HUES64 (cell line): ENCODE measurements at regions not wholly inside any gene's neighbourhood (a gene's known extent, or its start where the extent isn't known, plus 50 kb on each side); places are given as distances from the start of the nearest gene placed in this dataset.
"Not testable (repeated sequence)": the region's sequence is repeated elsewhere in the genome, so short reads cannot be mapped to it uniquely, and the experiment has no call there.

ENCODE experiments used
- H3K27ac ChIP-seq: 2 replicates; pipeline ENCODE4 v1.7.0; 2013; ENCODE audit warnings: low read depth, low read length, inconsistent platforms
- H3K27me3 ChIP-seq: 2 replicates; pipeline ENCODE4 v1.6.1; 2013; ENCODE audit warnings: mild to moderate bottlenecking, low read length; ENCODE audit not compliant: insufficient read depth
- H3K36me3 ChIP-seq: 2 replicates; pipeline ENCODE4 v1.6.1; 2013; ENCODE audit warnings: mild to moderate bottlenecking, low read length; ENCODE audit not compliant: insufficient read depth
- H3K4me1 ChIP-seq: 2 replicates; pipeline ENCODE4 v1.6.1; 2013; ENCODE audit warnings: mild to moderate bottlenecking, low read length, moderate library complexity; ENCODE audit not compliant: insufficient read depth
- H3K4me3 ChIP-seq: 2 replicates; pipeline ENCODE4 v1.5.1; 2013; ENCODE audit warnings: mild to moderate bottlenecking, low read length, moderate library complexity
- H3K9ac ChIP-seq: 2 replicates; pipeline ENCODE4 v1.6.1; 2013; ENCODE audit warnings: mild to moderate bottlenecking, low read depth, low read length
- H3K9me3 ChIP-seq: 2 replicates; pipeline ENCODE4 v1.6.1; 2013; ENCODE audit warnings: low read depth, low read length; ENCODE audit not compliant: insufficient read depth
- WGBS: fragments of 150-250, 120-280 bp; methylation state at CpG from one replicate; pipeline ENCODE4 v1.1.7; 2013; ENCODE audit warnings: missing lambda C conversion rate; 5-methylcytosine and 5-hydroxymethylcytosine counted together

DNA sequence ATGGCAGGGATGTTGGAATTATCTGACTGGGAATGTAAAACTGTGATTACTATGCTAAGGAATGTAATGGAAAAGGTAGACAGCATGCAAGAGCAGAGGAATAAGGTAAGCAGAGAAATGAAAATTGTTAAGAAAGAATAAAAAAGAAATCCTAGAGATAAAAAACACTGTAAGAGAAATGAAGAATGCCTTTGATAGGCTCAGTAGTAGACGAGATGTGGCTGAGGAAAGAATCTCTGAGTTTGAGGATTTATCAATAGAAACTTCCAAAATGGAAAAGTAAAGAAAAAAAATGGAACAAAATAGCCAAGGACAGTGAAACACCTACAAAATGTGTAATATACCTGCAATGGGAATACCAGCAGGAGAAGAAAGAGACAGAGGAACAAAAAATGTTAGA, 468.5 kb upstream of the PIK3R1 start:
- 0 out of 2 replicates have a peak, but pooled peaks cover 2% of the 10 kb centered on the region for H3K4me1 ChIP-seq
- no peak overlapping the region for H3K4me3 ChIP-seq
- peaks cover 12% of the 10 kb centered on the region; the same call in 1 of the 2 replicates for H3K9me3 ChIP-seq
- H3K27me3 ChIP-seq: no peaks in the 10 kb centered on the region
- no peaks in the 10 kb centered on the region for H3K36me3 ChIP-seq
- 94% methylated on average over 1 of the region's 1 CpG for WGBS
- H3K27ac ChIP-seq: no peak overlapping the region
- H3K9ac ChIP-seq: no peak overlapping the region

DNA sequence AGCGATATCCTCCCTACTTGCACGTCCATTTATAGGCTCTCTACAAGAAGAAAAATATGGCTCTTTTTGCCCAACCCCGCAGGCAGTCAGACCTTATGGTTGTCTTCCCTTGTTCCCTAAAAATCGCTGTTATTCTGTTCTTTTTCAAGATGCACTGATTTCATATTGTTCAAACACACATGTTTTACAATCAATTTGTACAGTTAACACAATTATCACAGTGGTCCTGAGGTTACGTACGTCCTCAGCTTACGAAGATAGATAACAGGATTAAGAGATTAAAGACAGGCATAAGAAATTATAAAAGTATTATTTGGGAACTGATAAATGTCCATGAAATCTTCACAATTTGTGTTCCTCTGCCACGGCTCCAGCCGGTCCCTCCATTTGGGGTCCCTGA, 468.9 kb upstream of the PIK3R1 start:
- H3K9ac ChIP-seq, H3K27ac ChIP-seq, H3K4me1 ChIP-seq, H3K4me3 ChIP-seq, H3K27me3 ChIP-seq, H3K36me3 ChIP-seq: not testable (repeated sequence)
- peaks cover 12% of the 10 kb centered on the region; the same call in 1 of the 2 replicates for H3K9me3 ChIP-seq
- over 99% methylated on average over 8 of the region's 9 CpGs for WGBS

GRCh38 chr5:67746103-67746502, 469.5 kb upstream of the PIK3R1 start:
- H3K36me3 ChIP-seq: no peaks in the 10 kb centered on the region
- H3K9ac ChIP-seq: no peak overlapping the region
- no peaks in the 10 kb centered on the region for H3K27me3 ChIP-seq
- H3K4me3 ChIP-seq: no peak overlapping the region
- no peak overlapping the region for H3K27ac ChIP-seq
- WGBS: 95% methylated on average over 2 of the region's 2 CpGs
- peaks cover 12% of the 10 kb centered on the region; the same call in 1 of the 2 replicates for H3K9me3 ChIP-seq
- H3K4me1 ChIP-seq: no peaks in the 10 kb centered on the region

DNA sequence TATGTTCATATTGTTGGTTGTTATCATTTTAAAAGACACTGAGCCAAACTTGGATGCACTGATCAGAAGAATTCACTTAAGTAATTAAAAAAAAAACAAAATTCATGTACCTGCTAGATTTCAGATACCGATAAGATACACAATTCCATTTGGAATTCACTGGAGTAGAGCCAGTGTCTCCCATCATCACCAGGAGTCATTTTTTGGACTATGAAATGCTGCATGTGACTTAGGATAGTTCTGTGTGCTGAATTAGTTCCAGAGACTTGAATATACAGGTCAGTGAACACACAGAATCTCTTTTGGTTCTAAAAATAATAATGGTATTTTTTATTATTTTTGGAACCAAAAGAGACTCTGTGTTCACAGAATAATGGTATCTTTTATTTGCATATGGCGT, 482.6 kb upstream of the PIK3R1 start:
- no peak overlapping the region for H3K27ac ChIP-seq
- no peak overlapping the region for H3K9ac ChIP-seq
- no peak overlapping the region for H3K4me3 ChIP-seq
- no peaks in the 10 kb centered on the region for H3K9me3 ChIP-seq
- 100% methylated on average over 1 of the region's 2 CpGs for WGBS
- no peaks in the 10 kb centered on the region for H3K36me3 ChIP-seq
- H3K4me1 ChIP-seq: peaks cover 20% of the 10 kb centered on the region
- H3K27me3 ChIP-seq: no peaks in the 10 kb centered on the region

- H3K4me3 ChIP-seq: no peak overlapping the region
- peaks cover 20% of the 10 kb centered on the region for H3K4me1 ChIP-seq
- no peak overlapping the region for H3K9ac ChIP-seq
- H3K36me3 ChIP-seq: no peaks in the 10 kb centered on the region
- H3K27me3 ChIP-seq: no peaks in the 10 kb centered on the region
- H3K27ac ChIP-seq: no peak overlapping the region
- no peaks in the 10 kb centered on the region for H3K9me3 ChIP-seq
Observed at GRCh38 chr5:67732471-67732870, 483.1 kb upstream of the PIK3R1 start.

- Histone ChIP-seq H3K4me1 (peaks cover 20% of the 10 kb centered on the region), H3K27ac (no peak overlapping the region), H3K27me3 (no peaks in the 10 kb centered on the region), H3K4me3 (no peak overlapping the region), H3K9me3 (no peaks in the 10 kb centered on the region), H3K9ac (no peak overlapping the region), H3K36me3 (no peaks in the 10 kb centered on the region)
- WGBS: 83% methylated on average over 2 of the region's 2 CpGs
Observed at GRCh38 chr5:67731886-67732285, 483.7 kb upstream of the PIK3R1 start.

DNA sequence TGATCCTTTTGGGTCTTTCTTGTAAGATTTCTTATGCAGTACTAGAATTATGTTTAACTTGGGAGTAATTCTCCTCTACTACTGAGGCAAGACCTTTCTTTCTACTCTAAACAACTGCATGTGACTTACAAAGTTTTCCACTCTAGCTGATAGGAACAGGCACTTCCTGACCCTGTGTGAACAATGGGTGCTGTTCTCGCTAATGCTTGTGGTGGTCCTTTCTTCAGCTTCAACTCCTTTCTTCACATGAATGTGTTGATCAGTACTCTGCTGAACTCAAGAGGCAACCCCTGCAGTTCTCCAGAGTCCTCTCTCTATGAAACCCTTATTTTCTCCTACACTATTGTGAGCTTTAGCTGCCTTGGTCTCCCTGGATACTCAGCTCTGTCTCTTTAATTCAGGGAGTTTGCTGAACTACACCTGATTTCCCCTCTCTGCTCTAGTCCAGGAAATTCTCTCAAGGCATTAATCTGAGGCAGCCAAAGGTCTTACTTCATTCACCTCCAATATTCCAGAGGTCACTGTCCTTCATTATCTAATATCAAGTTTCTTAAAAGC, 484.6 kb upstream of the PIK3R1 start:
- Histone ChIP-seq H3K36me3 (no peaks in the 10 kb centered on the region), H3K9ac (no peak overlapping the region), H3K27ac (no peak overlapping the region), H3K9me3 (no peaks in the 10 kb centered on the region), H3K4me3 (no peak overlapping the region), H3K4me1 (peaks cover 20% of the 10 kb centered on the region), H3K27me3 (no peaks in the 10 kb centered on the region)
- WGBS: 83% methylated on average over 1 of the region's 1 CpG

GRCh38 chr5:67728326-67728890, 487.1 kb upstream of the PIK3R1 start:
- peaks cover 20% of the 10 kb centered on the region for H3K4me1 ChIP-seq
- 95% methylated on average over 3 of the region's 3 CpGs for WGBS
- H3K9ac ChIP-seq: no peak overlapping the region
- H3K4me3 ChIP-seq: no peak overlapping the region
- no peaks in the 10 kb centered on the region for H3K9me3 ChIP-seq
- H3K27me3 ChIP-seq: no peaks in the 10 kb centered on the region
- no peaks in the 10 kb centered on the region for H3K36me3 ChIP-seq
- H3K27ac ChIP-seq: no peak overlapping the region

- Histone ChIP-seq H3K27ac (no peak overlapping the region), H3K9me3 (no peaks in the 10 kb centered on the region), H3K4me1 (peaks cover 1% of the 10 kb centered on the region; the same call in 1 of the 2 replicates), H3K36me3 (no peaks in the 10 kb centered on the region), H3K9ac (no peak overlapping the region), H3K27me3 (no peaks in the 10 kb centered on the region), H3K4me3 (no peak overlapping the region)
- WGBS: no CpG with 5 or more reads among the region's 1 CpG
Observed at GRCh38 chr5:67725604-67726003, 490.0 kb upstream of the PIK3R1 start.

DNA sequence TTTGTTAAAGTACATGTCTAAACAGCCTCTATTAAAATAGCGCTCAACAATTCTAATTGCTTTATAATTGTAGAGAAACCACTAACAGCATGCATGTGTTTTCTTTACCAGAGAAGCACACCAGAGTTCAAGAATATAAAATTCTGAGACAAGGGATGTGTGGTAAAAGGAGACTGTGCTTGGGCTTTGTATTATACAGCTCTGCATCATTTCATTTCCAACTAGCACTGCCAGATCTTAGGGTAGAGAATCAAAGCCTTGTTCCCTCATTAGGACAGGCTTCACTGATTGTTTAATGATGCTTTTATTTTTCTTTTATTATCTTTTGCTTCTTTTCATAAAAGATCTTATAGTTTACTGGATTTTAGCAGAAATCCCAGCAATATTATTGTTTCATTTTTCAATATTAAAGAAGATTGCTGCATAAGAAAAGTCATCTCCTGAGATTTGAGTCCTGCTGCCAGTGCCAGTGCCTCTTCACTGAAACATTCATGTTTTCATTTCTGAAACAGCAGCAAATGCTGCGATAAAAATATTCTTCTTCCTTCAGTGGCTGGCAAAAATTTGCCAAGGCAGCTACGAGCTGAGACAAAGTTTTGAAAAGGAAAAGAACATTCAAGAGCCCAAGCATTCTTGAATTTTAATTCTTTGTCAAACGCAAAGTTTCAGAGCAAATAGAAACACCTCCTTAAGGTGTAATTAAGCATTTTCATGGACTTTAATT, 491.0 kb upstream of the PIK3R1 start:
- H3K27me3 ChIP-seq: no peaks in the 10 kb centered on the region
- 96% methylated on average over 3 of the region's 4 CpGs for WGBS
- H3K9me3 ChIP-seq: no peaks in the 10 kb centered on the region
- H3K9ac ChIP-seq: no peak overlapping the region
- H3K4me1 ChIP-seq: no peaks in the 10 kb centered on the region
- no peaks in the 10 kb centered on the region for H3K36me3 ChIP-seq
- H3K4me3 ChIP-seq: no peak overlapping the region
- no peak overlapping the region for H3K27ac ChIP-seq

DNA sequence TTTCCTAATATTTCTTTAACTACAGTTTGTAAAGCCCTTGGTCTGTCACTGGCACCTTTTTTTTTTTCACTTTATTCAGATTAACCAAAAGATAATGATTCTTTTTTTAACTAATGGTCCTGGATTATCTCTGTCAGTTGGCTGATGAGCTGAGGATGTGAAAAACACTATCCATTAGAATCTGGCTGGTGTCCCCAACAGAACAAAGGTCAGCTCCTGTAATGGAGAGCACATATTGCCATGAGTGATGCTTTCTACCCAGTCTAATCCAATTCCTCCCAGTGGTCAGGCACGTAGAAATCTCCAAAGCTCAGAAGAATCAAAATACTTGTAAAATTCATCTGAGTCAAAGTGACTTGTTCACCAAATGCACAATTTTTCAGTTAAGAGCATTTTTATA, 491.7 kb upstream of the PIK3R1 start:
- Histone ChIP-seq H3K4me3 (no peak overlapping the region), H3K27ac (no peak overlapping the region), H3K27me3 (no peaks in the 10 kb centered on the region), H3K36me3 (no peaks in the 10 kb centered on the region), H3K9ac (no peak overlapping the region), H3K4me1 (no peaks in the 10 kb centered on the region), H3K9me3 (no peaks in the 10 kb centered on the region)
- WGBS: 90% methylated on average over 1 of the region's 1 CpG
